H7 (cell line): ENCODE measurements at regions not wholly inside any gene's neighbourhood (a gene's known extent, or its start where the extent isn't known, plus 50 kb on each side); places are given as distances from the start of the nearest gene placed in this dataset.
A peak's percentile ranks its signal among the peaks of the same experiment; 100 is the strongest.
"Not testable (repeated sequence)": the region's sequence is repeated elsewhere in the genome, so short reads cannot be mapped to it uniquely, and the experiment has no call there.

Source experiments
- DNase-seq: peaks from one replicate; pipeline ENCODE4 v3.0.0; 2012
- H3K27me3 ChIP-seq: 2 replicates; pipeline ENCODE4 v1.6.0; 2011; ENCODE audit warnings: mild to moderate bottlenecking, low read length; ENCODE audit not compliant: control insufficient read depth, insufficient read depth
- H3K36me3 ChIP-seq: replicated peaks from 2 replicates; pipeline ENCODE4 v1.5.1; 2011; ENCODE audit warnings: low read length; ENCODE audit not compliant: control insufficient read depth, insufficient read depth
- H3K4me3 ChIP-seq: 2 replicates; pipeline ENCODE4 v1.5.1; 2011; ENCODE audit warnings: low read depth, mild to moderate bottlenecking, control low read depth, low read length, moderate library complexity; ENCODE audit not compliant: insufficient read depth

DNA sequence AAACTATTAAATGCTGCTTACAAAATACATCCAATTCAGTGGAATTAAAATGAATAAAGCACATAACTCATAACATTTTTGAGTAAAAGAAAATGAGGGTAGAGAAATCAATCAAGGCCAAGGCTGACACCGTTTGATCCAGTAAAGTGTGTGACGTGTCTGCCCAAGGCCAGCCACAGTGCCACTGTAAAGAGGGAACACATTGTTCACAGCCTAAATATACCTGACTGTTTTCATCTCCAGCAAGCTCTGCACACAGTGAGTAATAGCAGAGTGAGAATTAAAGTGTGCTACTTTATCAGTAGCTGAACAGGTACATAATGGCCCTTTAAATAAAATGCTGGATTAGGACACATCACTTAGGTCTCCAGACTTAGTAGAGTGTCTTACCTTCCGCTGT, 130.8 kb upstream of the DPP6 start:
- Histone ChIP-seq H3K27me3 (no peaks in the 10 kb centered on the region), H3K4me3 (no peak overlapping the region), H3K36me3 (no peaks in the 10 kb centered on the region)
- no peak for DNase-seq

DNA sequence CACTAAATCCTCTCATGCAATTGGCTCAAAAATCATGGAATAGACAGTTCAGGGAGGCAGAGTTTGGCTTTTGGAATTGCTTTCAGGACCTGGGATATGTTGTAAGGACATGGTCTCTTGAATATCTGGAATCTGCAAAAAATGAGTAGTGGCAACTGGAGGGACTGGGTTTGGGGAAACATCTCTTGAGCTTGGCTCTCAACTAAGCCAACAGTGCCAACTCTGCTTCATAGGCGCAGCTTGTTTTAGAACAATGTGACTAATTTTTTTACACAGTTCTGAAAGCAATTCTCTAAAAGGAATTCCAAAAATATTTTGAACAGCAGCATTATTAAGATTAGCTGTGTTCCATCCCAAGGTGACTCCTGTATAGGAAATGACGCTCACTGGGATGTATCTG, 121.5 kb upstream of the DPP6 start:
- Histone ChIP-seq H3K4me3 (no peak overlapping the region), H3K36me3 (no peaks in the 10 kb centered on the region), H3K27me3 (no peaks in the 10 kb centered on the region)
- no peak for DNase-seq

DNA sequence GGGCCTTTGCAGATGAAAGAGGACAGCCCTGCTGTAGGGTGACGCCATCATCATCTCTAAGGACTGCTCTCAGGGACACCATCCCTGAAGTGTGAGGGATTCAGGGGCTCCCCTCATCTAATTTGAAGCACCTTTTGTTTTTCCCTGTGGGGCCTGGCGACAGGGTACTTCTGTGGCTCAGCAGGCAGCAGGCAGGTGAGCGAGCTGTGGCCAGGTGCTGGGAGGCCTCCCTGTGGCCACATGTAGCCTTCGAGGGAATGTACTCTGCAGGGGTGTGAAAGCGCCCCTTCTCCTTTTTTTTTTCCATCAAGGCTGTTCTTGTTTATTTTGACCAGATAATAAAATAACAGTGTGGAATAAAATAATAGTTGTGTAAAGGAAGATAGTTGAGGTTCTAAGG, 118.2 kb upstream of the DPP6 start:
- H3K36me3 ChIP-seq: no peaks in the 10 kb centered on the region
- no peak overlapping the region for H3K4me3 ChIP-seq
- H3K27me3 ChIP-seq: no peaks in the 10 kb centered on the region
- DNase-seq: peak; percentile 37

DNA sequence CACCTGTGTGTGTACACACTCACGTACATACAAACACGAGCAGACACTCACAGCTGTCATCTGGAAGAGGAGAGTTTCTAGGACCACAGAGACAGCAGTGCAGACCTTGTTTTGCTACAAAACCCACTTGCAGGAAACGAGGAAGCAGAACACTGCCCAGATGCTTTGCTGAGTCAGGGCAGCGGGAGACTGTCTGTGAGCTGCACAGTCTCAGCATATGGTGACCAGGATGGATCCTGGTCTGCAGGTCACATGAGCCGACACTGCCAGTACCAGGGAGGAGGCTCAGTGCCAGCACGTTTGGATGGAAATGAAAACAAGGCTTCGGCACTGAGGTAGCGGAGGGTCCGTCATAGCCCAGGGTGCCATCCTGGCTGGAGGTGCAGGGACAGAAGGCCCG, 117.6 kb upstream of the DPP6 start:
- H3K27me3 ChIP-seq: no peaks in the 10 kb centered on the region
- no peak overlapping the region for H3K4me3 ChIP-seq
- no peaks in the 10 kb centered on the region for H3K36me3 ChIP-seq
- DNase-seq: no peak

DNA sequence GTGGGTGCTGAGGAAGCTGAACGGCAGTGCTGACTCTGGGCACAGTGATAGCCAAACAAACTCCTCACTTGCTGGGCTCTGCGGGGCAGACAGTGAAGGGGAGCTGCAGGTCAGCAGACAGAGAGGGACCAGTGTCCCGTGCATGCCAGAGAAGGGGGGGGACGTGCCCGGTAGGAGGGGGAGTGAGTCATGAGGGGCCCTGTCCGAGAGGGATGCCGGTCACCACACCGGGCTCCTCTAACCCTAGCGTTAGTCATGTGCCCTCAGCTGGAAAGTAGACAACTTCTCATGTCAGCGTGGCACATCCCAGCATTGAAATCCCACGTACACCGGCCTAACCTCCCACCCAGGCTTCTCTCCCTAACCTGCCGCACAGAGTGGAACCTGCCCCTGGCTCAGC, 117.1 kb upstream of the DPP6 start:
- Histone ChIP-seq H3K4me3 (no peak overlapping the region), H3K36me3 (no peaks in the 10 kb centered on the region), H3K27me3 (no peaks in the 10 kb centered on the region)
- DNase-seq: no peak

DNA sequence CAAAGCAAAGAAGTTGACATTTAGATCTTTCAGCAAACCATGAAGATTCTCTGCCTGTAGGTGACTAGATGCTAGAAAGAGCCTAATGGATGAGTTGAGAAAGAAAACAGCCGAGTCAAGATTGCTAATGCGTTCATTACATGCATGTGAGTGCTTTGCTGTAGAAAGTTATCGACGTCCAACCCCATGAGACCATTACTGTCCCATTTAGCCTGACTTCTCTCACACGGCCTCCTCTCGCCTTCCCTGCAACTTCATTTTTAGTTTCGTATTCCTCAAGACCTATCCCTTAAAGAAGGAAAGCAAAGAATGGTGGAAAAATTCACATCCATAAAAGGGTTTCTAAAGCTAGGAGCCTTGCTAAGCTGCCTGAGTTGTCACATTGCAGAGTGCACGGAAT, 113.7 kb upstream of the DPP6 start:
- Histone ChIP-seq H3K4me3 (no peak overlapping the region), H3K36me3 (no peaks in the 10 kb centered on the region), H3K27me3 (no peaks in the 10 kb centered on the region)
- no peak for DNase-seq

DNA sequence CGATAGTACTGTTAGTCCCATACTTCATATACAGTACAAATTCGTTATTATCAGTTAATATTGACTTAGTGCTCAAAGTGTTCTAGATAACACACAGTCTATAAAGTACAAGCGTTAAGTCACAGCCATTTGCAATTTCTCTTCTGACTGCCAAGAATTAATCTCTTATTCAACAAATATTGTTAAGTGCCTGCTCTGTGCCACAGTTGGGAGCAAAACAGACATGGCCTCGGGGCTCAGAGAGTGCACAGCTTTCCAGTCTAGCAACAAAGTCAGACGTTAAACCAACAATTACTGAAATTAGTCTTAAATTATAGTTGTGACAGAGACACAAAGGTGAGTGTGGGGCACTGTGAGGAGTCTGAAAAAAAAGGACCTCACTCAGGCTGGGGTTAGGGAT, 113.0 kb upstream of the DPP6 start:
- Histone ChIP-seq H3K36me3 (no peaks in the 10 kb centered on the region), H3K27me3 (no peaks in the 10 kb centered on the region), H3K4me3 (no peak overlapping the region)
- DNase-seq: no peak

DNA sequence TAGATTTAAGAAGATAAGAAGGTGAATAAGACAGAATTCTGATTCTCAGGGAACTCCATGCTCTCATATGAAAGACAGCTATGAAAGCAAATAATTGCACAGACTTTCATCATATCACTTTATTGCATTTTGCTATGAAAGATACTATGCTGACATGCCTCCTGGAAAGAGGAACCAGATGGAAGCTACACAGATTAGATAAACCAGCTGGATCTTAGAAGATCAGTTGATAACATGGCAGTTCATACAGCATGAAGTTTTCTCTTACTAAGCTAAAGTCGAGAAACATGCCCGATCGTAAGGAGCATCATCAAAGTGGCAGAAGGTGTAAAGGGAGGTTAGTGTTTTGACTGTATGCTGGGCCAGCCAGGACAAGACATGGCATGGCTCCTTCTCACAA, 112.5 kb upstream of the DPP6 start:
- H3K27me3 ChIP-seq: no peaks in the 10 kb centered on the region
- DNase-seq: no peak
- H3K36me3 ChIP-seq: no peaks in the 10 kb centered on the region
- no peak overlapping the region for H3K4me3 ChIP-seq

DNA sequence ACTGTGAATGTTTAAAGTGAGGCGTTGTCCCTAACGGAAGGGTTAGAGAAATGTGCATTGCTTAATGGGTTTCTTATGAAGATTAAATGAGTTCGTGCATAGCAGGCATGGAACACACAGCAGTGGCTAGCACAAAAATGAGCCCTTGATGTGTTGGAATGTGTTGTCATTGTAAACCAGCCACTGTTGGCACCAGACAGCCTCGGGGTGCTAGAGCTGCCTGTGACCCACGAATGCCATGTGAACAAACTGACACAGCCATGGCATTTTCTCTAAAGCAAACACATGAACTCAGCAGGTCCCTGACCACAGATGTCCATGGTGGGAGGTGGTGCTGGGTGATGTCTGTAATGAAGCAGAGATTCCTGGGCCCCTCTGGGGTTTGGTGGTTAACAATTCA, 111.1 kb upstream of the DPP6 start:
- no peak for DNase-seq
- Histone ChIP-seq H3K36me3 (no peaks in the 10 kb centered on the region), H3K27me3 (no peaks in the 10 kb centered on the region), H3K4me3 (no peak overlapping the region)

DNA sequence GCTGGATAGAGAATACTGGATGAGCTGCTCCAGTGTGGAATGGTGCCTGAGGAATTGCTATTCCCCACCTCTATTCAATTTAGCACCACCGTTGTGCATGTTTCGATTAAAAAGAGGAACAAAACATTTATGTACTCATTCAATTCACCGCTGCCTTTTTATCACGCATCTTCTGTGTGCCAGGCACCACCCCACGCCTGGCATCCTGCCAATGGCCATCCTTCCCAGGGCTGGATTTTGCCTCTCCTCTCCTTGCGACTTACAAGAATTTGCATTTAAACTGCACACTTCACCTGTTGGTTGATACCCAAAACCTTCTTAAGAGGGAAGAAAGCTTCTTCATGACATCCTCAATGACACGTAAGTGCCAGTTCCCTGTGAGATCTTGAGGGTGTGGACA, 110.2 kb upstream of the DPP6 start:
- DNase-seq: no peak
- no peaks in the 10 kb centered on the region for H3K27me3 ChIP-seq
- H3K36me3 ChIP-seq: no peaks in the 10 kb centered on the region
- H3K4me3 ChIP-seq: no peak overlapping the region

DNA sequence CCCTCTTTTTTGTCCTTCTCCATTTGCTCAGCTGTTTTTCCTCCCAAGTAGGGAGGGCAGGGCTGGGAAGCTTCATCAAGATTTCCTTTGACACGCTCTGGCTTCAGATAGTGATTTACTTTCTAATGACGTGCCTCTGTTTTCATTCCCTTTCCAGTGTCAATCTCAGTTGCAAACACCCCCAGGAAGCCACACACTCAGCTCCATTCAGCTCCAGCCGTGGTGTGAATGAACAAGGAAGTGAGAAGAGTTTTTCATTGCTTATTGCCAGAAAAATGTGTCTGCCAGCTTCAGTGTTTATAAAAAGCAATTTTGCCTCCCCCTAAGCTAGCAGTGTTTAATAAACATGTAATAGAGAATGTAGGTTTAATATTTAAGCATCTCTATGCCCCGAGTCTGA, 108.7 kb upstream of the DPP6 start:
- no peak overlapping the region for H3K4me3 ChIP-seq
- no peaks in the 10 kb centered on the region for H3K27me3 ChIP-seq
- H3K36me3 ChIP-seq: no peaks in the 10 kb centered on the region
- DNase-seq: no peak

DNA sequence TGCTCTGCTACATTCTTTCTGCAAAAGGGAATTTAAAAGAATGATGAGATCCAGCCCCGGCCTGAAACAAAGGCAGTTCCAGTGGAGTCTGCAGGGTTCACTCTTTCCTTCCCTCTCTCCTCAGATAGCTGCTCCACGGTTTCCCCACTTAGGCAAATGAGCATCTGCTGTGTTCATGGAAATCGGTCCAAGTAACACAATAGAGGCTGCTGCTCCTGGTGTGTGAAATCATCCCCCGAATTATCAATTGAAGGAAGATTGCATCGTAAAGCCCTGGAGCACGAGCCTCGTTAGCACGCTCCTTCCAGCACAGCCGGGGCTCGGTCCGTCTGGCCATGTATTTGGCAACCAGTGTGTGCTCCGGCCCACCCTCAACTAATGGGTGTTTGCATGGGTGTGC, 108.3 kb upstream of the DPP6 start:
- H3K36me3 ChIP-seq: no peaks in the 10 kb centered on the region
- no peak for DNase-seq
- H3K4me3 ChIP-seq: no peak overlapping the region
- H3K27me3 ChIP-seq: no peaks in the 10 kb centered on the region

DNA sequence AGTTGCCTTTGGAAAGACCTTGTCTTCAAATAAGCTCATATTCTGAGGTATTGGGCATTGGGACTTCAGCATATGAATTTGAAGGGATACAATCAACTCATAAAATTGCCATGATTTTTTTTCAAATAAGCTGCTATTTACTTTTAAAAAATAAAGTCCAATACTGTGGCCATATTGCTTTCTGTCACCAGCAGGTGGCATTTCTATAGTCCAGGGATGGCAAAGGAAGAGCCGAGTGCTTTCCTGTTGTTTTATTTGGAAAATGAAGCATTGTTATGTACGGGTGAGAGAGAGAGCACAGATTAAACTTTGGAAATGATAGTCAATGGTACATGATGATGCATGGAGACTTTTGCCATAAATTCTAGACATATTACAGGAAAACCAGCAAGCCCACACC, 104.1 kb upstream of the DPP6 start:
- Histone ChIP-seq H3K36me3 (no peaks in the 10 kb centered on the region), H3K4me3 (no peak overlapping the region), H3K27me3 (no peaks in the 10 kb centered on the region)
- no peak for DNase-seq

DNA sequence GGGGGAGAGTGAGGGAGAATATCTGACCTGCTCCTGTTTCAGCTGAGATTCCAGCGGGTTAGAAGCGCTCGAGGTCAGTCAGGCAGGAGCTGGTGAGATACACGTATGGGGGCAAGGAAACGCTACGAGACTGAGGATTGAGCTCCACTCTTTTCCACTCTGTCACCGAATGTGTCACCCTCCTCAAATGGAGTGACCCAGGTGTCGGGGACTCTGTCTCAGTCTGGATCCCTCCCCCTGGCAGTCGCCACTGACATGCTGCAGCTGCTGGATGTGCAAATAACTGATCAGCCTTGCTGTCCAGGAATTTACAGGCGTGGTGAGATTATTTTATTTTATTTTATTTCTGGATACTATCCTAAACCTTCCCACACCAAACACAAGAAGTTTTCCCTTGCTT, 100.9 kb upstream of the DPP6 start:
- Histone ChIP-seq H3K36me3 (no peaks in the 10 kb centered on the region), H3K4me3 (no peak overlapping the region), H3K27me3 (no peaks in the 10 kb centered on the region)
- DNase-seq: no peak

DNA sequence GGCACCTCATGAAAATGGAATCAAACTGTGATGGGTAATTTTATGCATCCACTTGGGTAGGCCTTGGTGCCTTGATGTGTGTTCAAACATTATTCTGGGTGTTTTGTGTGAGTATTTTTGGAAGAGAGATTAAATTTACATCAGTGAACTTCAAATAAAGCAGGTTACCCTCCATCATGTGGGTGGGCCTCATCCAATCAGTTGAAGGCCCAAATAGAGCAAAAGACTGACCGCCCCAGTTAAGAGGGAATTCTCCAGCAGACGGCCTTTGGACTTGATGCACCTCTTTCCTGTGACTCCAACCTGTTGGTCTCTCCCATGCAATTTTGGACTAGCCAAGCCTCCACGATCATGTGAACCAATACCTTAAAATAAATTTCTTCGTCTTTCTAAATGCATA, 97.7 kb upstream of the DPP6 start:
- no peaks in the 10 kb centered on the region for H3K36me3 ChIP-seq
- H3K27me3 ChIP-seq: no peaks in the 10 kb centered on the region
- DNase-seq: no peak
- H3K4me3 ChIP-seq: no peak overlapping the region

DNA sequence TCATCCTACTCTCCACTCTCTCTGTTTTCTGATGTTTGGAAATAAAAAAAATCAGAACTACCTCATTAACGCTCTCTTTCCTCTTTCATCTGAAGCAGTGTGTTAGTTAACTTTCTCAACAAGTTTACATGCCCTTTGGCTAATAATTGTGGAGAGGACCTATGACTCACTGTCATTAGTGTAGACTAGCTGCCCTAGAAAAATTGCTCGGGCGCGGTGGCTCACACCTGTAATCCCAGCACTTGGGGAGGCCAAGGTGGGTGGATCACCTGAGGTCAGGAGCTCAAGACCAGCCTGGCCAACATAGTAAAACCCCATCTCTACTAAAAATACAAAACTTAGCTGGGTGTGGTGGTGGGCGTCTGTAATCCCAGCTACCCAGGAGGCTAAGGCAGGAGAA, 94.5 kb upstream of the DPP6 start:
- DNase-seq, H3K36me3 ChIP-seq, H3K4me3 ChIP-seq, H3K27me3 ChIP-seq: not testable (repeated sequence)
